ENCODE measurements at regions not wholly inside any gene's neighbourhood (a gene's known extent, or its start where the extent isn't known, plus 50 kb on each side); places are given as distances from the start of the nearest gene placed in this dataset.

DNA sequence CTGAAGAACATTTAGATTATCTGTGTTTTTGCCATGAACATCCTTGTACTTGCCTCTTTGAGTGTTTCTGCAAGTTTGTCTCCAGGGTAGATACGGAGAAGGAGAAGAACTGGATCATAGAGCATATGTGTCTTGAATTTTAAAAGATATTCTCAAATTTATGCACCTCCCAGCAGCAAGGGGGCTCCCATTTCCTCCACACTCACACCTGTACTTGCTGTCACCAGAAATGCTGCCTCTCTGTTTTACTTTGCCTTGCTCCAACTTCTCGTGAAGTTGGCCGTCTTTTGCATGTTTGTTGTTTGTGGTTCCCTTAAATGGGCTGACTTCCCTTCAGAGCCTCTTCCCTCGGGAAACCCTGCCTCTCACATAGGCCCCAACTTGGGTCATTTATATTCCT lies 171.0 kb downstream of the TFAP2C start:
- H3K79me2 ChIP-seq (replicated peaks; ENCODE audit: insufficient read depth, low read length), result no peaks in the 10 kb centered on the region
- H3K9ac ChIP-seq (ENCODE audit: low read length), result no peak overlapping the region
- no peak overlapping the region for H3K27ac ChIP-seq (ENCODE audit: low read length)
- H3K9me3 ChIP-seq (ENCODE audit: low read length), result no peaks in the 10 kb centered on the region
- H3K27me3 ChIP-seq (ENCODE audit: insufficient read depth, low read depth, low read length), result no peaks in the 10 kb centered on the region
- no peaks in the 10 kb centered on the region for H4K20me1 ChIP-seq (ENCODE audit: insufficient read depth)
- no peaks in the 10 kb centered on the region for H3K9me2 ChIP-seq (ENCODE audit: insufficient read depth, low read length)
- H2AFZ ChIP-seq (ENCODE audit: low read depth, low read length), result no peak overlapping the region
- H3K4me2 ChIP-seq (ENCODE audit: low read length), result no peak overlapping the region
- no peaks in the 10 kb centered on the region for H3K36me3 ChIP-seq (ENCODE audit: insufficient read depth, low read length)
- H3K4me3 ChIP-seq (ENCODE audit: low read length), result no peak overlapping the region
- TF ChIP-seq EZH2 (IDR thresholded peaks at IDR 0.05; ENCODE audit: borderline replicate concordance, insufficient read depth, low read length, poor library complexity, severe bottlenecking) (no peak), SMC3 (conservative IDR thresholded peaks at IDR 0.05; ENCODE audit: poor library complexity) (no peak), POLR2AphosphoS5 (IDR thresholded peaks at IDR 0.05) (no peak), RAD21 (conservative IDR thresholded peaks at IDR 0.05) (no peak), TAF1 (IDR thresholded peaks at IDR 0.05; ENCODE audit: low read depth) (no peak), EP300 (conservative IDR thresholded peaks at IDR 0.05; ENCODE audit: poor library complexity, severe bottlenecking) (no peak), MXI1 (conservative IDR thresholded peaks at IDR 0.05; ENCODE audit: poor library complexity, severe bottlenecking) (no peak)
- TF ChIP-seq, protein P1, sequence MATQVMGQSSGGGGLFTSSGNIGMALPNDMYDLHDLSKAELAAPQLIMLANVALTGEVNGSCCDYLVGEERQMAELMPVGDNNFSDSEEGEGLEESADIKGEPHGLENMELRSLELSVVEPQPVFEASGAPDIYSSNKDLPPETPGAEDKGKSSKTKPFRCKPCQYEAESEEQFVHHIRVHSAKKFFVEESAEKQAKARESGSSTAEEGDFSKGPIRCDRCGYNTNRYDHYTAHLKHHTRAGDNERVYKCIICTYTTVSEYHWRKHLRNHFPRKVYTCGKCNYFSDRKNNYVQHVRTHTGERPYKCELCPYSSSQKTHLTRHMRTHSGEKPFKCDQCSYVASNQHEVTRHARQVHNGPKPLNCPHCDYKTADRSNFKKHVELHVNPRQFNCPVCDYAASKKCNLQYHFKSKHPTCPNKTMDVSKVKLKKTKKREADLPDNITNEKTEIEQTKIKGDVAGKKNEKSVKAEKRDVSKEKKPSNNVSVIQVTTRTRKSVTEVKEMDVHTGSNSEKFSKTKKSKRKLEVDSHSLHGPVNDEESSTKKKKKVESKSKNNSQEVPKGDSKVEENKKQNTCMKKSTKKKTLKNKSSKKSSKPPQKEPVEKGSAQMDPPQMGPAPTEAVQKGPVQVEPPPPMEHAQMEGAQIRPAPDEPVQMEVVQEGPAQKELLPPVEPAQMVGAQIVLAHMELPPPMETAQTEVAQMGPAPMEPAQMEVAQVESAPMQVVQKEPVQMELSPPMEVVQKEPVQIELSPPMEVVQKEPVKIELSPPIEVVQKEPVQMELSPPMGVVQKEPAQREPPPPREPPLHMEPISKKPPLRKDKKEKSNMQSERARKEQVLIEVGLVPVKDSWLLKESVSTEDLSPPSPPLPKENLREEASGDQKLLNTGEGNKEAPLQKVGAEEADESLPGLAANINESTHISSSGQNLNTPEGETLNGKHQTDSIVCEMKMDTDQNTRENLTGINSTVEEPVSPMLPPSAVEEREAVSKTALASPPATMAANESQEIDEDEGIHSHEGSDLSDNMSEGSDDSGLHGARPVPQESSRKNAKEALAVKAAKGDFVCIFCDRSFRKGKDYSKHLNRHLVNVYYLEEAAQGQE (IDR thresholded peaks at IDR 0.05; ENCODE audit: borderline replicate concordance), result no peak
- TF ChIP-seq, protein P2, sequence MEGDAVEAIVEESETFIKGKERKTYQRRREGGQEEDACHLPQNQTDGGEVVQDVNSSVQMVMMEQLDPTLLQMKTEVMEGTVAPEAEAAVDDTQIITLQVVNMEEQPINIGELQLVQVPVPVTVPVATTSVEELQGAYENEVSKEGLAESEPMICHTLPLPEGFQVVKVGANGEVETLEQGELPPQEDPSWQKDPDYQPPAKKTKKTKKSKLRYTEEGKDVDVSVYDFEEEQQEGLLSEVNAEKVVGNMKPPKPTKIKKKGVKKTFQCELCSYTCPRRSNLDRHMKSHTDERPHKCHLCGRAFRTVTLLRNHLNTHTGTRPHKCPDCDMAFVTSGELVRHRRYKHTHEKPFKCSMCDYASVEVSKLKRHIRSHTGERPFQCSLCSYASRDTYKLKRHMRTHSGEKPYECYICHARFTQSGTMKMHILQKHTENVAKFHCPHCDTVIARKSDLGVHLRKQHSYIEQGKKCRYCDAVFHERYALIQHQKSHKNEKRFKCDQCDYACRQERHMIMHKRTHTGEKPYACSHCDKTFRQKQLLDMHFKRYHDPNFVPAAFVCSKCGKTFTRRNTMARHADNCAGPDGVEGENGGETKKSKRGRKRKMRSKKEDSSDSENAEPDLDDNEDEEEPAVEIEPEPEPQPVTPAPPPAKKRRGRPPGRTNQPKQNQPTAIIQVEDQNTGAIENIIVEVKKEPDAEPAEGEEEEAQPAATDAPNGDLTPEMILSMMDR (IDR thresholded peaks at IDR 0.05; ENCODE audit: poor library complexity, severe bottlenecking), result no peak
- H3F3A ChIP-seq (ENCODE audit: insufficient read depth, low read length, poor library complexity, severe bottlenecking), result no peaks in the 10 kb centered on the region

DNA sequence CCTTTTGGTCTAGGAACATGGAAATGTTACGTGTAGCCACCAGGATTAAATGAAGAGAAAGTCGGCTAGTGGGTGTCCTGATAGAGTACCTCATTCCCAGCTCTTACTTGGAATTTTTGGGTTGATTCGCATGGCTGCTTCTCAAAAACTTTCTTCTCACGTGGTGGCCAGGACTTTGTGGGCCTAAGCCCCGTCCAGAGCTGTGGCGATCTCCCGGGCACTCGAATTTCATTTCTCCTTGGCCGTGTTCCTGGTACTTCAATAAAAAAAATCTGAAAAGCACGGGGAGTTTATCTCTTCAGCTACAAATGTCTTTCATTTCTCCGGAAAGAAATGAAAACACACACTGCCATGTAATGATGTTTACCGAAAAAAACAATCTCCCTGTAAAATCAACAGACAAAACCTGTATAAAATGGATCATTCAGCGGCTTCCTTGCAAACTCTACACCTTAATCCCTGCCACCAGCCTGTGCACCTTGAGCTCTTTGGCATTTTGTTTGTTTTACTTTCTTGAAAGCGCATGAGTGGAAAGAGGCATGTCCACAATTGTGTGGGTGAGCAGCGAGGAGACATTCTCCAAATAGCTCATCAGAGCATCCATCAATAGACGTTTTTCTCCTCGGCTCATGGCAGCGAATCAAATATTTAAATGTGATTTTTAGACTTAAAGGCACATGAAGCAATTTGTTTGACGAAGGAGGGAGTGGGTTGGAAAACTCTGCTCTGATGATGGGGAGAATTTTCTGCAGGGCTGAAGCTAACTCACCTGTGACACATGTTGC lies 173.1 kb downstream of the TFAP2C start:
- no peaks in the 10 kb centered on the region for H3F3A ChIP-seq (ENCODE audit: insufficient read depth, low read length, poor library complexity, severe bottlenecking)
- H3K9ac ChIP-seq (ENCODE audit: low read length), result no peak overlapping the region
- H3K79me2 ChIP-seq (replicated peaks; ENCODE audit: insufficient read depth, low read length), result no peaks in the 10 kb centered on the region
- H3K9me2 ChIP-seq (ENCODE audit: insufficient read depth, low read length), result no peaks in the 10 kb centered on the region
- TF ChIP-seq EP300 (conservative IDR thresholded peaks at IDR 0.05; ENCODE audit: poor library complexity, severe bottlenecking) (no peak), EZH2 (IDR thresholded peaks at IDR 0.05; ENCODE audit: borderline replicate concordance, insufficient read depth, low read length, poor library complexity, severe bottlenecking) (no peak), RAD21 (conservative IDR thresholded peaks at IDR 0.05) (no peak), POLR2AphosphoS5 (IDR thresholded peaks at IDR 0.05) (no peak)
- TF ChIP-seq, protein P1 (IDR thresholded peaks at IDR 0.05; ENCODE audit: borderline replicate concordance), result no peak
- H2AFZ ChIP-seq (ENCODE audit: low read depth, low read length), result no peak overlapping the region
- no peaks in the 10 kb centered on the region for H4K20me1 ChIP-seq (ENCODE audit: insufficient read depth)
- no peaks in the 10 kb centered on the region for H3K36me3 ChIP-seq (ENCODE audit: insufficient read depth, low read length)
- no peak overlapping the region for H3K4me2 ChIP-seq (ENCODE audit: low read length)
- H3K9me3 ChIP-seq (ENCODE audit: low read length), result no peaks in the 10 kb centered on the region
- no peak overlapping the region for H3K4me3 ChIP-seq (ENCODE audit: low read length)
- H3K27me3 ChIP-seq (ENCODE audit: insufficient read depth, low read depth, low read length), result no peaks in the 10 kb centered on the region
- no peak overlapping the region for H3K27ac ChIP-seq (ENCODE audit: low read length)
